HEK293 (cell line): ENCODE measurements at regions not wholly inside any gene's neighbourhood (a gene's known extent, or its start where the extent isn't known, plus 50 kb on each side); places are given as distances from the start of the nearest gene placed in this dataset.

Experiments used
- CTCF ChIP-seq: fragments of 450-650 bp; formaldehyde crosslinking; IDR thresholded peaks from 2 replicates; pipeline ENCODE4 v1.5.1; 2016; ENCODE audit warnings: missing biosample characterization, missing genetic modification characterization
- SP2 ChIP-seq: fragments of 450-650 bp; formaldehyde crosslinking; IDR thresholded peaks from 2 replicates; pipeline ENCODE4 v1.5.1; 2016; ENCODE audit warnings: missing biosample characterization, missing genetic modification characterization
- ZNF274 ChIP-seq, 2 experiments: fragments of 200-500 bp in 1 of 2; fragments of 450-650 bp in 1 of 2; sonication (Bioruptor generic) in 1 of 2; formaldehyde crosslinking in 1 of 2; IDR thresholded peaks; 2 replicates each; pipeline versions ENCODE4 v1.5.1 to v1.6.1; 2014 to 2016; ENCODE audit warnings: borderline replicate concordance in 1 of 2, inconsistent platforms in 1 of 2, low read length in 1 of 2, missing biosample characterization in 1 of 2, missing genetic modification characterization in 1 of 2
- ZNF341 ChIP-seq: fragments of 450-650 bp; formaldehyde crosslinking; IDR thresholded peaks from 2 replicates; pipeline ENCODE4; 2016; ENCODE audit warnings: low read depth, missing biosample characterization, missing genetic modification characterization
- ZNF350 ChIP-seq: fragments of 450-650 bp; formaldehyde crosslinking; IDR thresholded peaks from 2 replicates; pipeline ENCODE4 v1.5.0; 2017; ENCODE audit warnings: missing biosample characterization, mild to moderate bottlenecking, missing genetic modification characterization
- ZNF596 ChIP-seq: fragments of 450-650 bp; IDR thresholded peaks from 2 replicates; pipeline ENCODE4 v1.5.0; 2018; ENCODE audit warnings: missing biosample characterization, mild to moderate bottlenecking, missing genetic modification characterization, moderate library complexity
- ZNF629 ChIP-seq: fragments of 450-650 bp; formaldehyde crosslinking; IDR thresholded peaks from 2 replicates; pipeline ENCODE4 v1.5.1; 2017; ENCODE audit warnings: missing biosample characterization, missing genetic modification characterization
- ZNF768 ChIP-seq: fragments of 450-650 bp; formaldehyde crosslinking; IDR thresholded peaks from 2 replicates; pipeline ENCODE4 v1.5.1; 2018; ENCODE audit warnings: missing biosample characterization, mild to moderate bottlenecking, missing genetic modification characterization
- TF ChIP-seq, protein P1 (sequence below): fragments of 450-650 bp; IDR thresholded peaks from 2 replicates; pipeline ENCODE4 v1.5.1; 2018; ENCODE audit warnings: missing biosample characterization, mild to moderate bottlenecking, missing genetic modification characterization

- TF ChIP-seq ZNF350 = no peak
- no peak for TF ChIP-seq ZNF768 (tag by site-specific recombination)
- no peak for TF ChIP-seq ZNF596 (tag by site-specific recombination)
- TF ChIP-seq, protein P1, sequence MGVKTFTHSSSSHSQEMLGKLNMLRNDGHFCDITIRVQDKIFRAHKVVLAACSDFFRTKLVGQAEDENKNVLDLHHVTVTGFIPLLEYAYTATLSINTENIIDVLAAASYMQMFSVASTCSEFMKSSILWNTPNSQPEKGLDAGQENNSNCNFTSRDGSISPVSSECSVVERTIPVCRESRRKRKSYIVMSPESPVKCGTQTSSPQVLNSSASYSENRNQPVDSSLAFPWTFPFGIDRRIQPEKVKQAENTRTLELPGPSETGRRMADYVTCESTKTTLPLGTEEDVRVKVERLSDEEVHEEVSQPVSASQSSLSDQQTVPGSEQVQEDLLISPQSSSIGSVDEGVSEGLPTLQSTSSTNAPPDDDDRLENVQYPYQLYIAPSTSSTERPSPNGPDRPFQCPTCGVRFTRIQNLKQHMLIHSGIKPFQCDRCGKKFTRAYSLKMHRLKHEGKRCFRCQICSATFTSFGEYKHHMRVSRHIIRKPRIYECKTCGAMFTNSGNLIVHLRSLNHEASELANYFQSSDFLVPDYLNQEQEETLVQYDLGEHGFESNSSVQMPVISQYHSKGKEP (tag by site-specific recombination) = no peak
- no peak for TF ChIP-seq ZNF341
- TF ChIP-seq SP2 (tag by site-specific recombination) = no peak
- no peak for TF ChIP-seq CTCF
- no peak for TF ChIP-seq ZNF629 (tag by site-specific recombination)
- no peak for TF ChIP-seq ZNF274 (IDR thresholded peaks at IDR 0.05; ENCODE audit: low read length)
- TF ChIP-seq ZNF274 (tag by site-specific recombination; IDR thresholded peaks at IDR 0.05; ENCODE audit: borderline replicate concordance) = no peak
Measured at GRCh38 chr13:74945637-74946036, 536.3 kb downstream of the TBC1D4 start.
